Hematopoietic multipotent progenitor cell treated with erythropoietin and hydrocortisone succinate and interleukin-3 and kit ligand, for 17 days (in vitro differentiated cells): ENCODE measurements at regions not wholly inside any gene's neighbourhood (a gene's known extent, or its start where the extent isn't known, plus 50 kb on each side); places are given as distances from the start of the nearest gene placed in this dataset.

ENCODE experiments used
- DNase-seq: peaks from one replicate; pipeline ENCODE4 v3.0.0-alpha.2; 2015; ENCODE audit warnings: low spot score

DNA sequence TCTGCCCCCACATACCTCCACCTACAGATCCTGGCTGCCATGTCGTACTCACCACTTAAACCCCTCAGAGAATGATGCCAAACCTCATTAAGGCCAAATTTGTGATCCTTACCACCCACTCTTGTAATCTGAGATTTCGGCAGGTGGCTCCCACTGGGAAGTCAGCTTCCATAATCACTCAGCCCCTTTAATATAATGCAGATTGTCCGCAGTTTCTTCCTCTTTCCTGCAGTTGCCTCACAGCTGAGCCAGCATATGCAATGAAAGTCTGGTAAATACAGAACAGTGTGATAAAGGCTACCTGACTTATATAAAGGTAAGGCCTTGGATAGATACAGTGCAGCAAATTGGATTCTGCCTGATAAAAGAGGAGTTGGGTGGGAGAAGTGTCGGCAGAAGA, 515.2 kb upstream of the TENM4 start:
- no peak for DNase-seq

DNA sequence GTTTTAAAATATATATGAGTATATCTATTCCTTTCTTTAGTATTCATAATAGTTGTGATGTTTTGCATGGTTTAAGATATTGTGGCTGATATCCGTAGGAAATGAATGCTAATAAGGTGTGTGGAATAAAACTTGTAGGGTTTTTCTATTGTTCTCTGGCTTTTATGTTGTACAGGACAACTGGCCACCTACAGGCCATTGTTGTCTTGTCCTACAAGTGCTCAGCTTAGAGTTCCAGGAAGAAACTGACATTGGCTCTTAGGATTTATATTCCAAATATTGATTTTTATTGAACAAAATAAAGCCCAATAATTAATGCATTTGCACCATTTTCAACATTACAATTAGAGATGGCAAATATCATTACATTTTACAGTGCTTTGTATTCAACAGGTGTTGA, 512.8 kb upstream of the TENM4 start:
- DNase-seq: no peak

DNA sequence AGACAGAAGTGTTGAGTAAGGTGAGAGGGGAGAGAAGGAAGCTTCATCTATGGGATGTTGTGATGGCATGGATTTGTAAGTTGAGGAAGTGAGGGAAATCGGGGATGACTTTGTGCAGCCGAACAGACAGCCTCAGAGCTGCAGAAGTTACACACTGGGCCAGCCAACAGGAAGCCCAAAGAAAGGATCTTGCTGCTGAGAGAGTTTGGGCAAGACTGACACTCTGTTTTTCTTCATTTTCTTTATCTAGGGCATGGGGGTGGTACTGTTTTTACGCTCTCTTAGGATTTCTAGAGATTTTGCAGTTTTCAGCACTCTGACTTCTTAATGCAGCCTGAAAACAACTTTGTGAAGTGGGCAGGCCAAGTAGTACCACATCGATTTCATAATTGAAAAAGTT, 509.9 kb upstream of the TENM4 start:
- no peak for DNase-seq

DNA sequence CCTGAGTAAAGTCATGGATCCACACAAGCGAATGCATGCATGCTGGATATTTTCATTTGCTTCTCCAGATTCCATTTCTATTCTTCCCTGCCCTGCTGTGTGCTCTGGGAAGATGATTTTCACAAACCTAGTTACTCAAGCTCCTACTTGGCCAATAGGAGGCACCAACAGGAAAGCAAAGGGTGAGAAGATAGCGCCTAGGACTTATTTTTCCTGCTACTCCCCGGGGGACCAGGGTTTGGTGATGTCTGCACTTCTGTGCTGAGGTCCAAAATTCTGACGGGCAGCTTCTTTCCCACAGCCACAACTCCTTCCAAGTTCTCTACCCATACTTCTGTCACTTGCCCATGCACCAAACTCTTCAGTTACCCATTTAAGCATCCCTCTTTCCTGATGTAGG, 509.3 kb upstream of the TENM4 start:
- DNase-seq: no peak

DNA sequence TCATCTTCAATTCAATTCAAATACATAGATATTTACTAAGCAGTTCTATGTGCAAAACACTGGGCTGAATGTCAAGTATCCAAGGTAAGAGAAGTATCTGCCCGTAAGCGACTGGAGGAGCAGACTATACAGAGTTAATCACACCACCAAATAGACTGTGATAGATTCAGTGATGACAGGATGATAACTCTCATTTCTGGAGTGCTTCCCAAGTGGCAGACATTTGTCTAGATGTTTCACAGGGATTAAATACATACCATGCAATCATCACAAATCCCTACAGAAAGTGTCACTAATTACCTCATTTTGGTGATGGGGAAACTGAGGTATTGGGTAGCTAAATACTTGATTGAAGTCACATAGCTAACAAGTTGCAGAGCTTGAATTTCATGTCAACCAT, 508.7 kb upstream of the TENM4 start:
- no peak for DNase-seq

DNA sequence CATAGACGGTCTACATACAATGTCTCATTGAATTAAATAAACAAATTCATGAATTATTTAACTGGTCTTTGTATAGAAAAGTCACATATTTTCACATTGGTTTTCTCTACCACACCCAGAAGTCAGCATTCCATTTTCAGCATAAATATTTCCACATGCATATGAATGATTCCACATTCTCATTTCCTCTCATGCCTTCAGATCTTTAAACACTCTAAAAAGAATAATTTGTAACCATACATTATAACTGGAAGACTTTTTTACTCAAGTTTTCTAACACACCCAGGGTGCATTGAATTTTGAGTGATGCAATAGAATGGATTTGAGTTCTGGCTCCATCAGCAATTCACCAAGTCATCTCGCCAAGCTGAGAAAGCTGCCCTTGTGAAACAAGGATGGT, 501.8 kb upstream of the TENM4 start:
- no peak for DNase-seq

DNA sequence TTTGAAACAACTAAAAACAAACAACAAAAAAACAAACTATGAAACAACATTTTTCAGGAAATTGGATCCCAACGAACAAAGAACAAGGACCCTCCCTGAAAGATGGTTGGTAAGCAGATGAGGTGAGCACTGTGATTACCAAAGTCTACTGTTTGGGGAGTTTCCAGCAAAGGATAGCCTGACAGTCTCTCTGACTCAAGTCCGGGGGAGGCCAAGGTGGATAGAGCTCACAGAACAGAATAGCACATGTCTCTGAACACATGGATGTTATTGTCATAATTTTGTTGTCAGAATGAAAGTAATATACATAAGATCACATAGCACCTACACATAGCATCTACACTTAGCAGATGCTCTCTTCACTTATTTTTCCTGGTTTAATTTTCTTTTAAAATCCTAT, 501.3 kb upstream of the TENM4 start:
- DNase-seq: no peak

DNA sequence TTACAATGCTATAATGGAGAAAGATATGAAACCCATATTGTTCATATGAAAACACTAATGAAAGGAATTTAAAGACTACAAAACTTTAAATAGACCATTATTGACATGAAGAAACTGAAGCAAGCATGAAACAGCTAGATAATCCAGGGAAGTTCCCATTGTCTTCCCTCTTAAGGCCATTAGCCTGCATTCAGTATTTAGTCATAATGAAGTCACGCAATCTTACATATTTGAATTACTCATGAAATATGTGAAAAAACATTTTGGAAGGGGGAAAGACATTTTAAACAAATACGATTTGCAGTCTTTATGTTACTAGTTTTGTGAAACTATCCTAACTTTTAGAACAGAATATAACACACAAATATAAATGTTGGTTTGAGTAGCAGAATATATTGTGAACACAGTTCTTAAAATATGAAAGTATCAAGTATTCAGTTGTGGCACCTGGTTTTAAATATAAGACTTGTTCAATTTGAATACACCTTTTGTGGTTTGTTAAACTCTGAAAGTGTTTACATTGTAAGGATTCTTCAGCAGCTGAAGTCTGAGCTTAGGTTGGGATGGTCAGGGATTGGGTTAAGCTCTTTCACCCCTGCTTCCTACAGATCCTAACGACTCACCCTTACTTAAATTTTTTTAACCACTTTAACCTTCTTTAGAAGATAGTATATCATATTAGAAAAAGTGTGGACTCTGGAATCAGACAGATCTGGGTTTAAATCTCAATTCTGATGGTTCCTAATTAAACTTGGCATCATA, 500.3 kb upstream of the TENM4 start:
- no peak for DNase-seq

DNA sequence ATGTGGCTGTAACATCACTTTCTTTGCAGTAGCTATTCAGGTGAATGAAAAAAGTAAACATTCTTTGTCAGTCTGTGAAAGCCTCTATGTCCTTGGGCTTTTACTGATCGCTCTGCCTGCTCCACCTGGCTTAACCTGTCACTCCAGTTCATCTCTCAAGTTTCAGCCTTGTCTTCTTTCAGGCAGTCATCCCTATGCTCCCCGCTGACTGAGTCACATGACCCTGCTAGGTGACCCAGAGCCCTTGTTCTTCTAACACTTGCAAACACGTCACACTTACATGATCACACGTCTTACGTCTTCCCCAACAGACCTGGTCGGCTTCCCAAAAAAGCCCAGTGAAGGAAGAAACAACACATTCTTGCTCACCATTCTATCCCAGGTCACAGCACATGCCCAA, 499.3 kb upstream of the TENM4 start:
- DNase-seq: no peak

DNA sequence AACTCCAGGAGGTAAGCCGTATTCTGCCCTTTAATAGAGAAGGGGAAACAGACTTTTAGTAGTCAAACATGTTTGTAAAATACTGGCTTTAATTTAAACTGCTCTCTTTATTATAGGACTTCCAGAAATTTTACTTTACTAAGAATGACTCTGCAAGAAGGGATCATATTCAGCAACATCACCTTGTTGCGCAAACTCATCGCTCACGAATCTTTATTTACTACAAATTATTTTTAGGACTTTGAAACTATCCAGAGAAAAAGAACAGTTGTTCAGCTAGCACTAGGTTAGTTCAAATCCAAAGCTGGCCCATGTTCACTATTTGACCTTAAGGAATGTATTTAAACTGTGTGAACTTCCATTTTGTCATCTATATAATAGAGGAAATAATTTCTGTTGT, 498.3 kb upstream of the TENM4 start:
- no peak for DNase-seq

DNA sequence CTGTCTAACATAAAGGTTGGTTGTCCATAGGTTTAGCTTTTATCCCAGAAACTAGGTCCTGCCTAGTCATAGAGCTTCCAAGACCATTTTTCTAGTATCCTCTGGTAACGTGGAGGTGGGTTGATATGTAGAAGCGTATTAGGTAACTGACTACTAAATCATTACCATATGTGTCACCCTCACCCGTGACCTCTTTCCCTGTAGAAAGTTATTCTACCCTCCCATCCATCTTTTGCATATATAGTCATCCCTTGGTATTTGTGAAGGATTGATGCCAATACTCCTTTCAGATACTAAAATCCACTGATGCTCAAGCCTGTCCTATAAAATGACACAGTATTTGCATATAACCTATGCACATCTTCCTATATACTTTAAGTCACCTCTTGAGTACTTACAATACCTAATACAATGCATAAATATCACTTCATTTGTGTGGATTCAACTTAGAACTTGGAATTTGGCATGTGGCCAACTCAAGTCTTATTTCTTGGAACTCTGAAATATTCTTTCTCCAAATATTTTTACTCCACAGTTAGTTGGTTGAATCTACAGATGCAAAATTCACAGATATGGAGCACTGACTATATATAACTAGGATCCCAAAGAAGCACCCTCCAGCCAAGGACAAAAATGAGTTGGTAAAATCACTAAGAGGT, 497.0 kb upstream of the TENM4 start:
- DNase-seq: no peak

DNA sequence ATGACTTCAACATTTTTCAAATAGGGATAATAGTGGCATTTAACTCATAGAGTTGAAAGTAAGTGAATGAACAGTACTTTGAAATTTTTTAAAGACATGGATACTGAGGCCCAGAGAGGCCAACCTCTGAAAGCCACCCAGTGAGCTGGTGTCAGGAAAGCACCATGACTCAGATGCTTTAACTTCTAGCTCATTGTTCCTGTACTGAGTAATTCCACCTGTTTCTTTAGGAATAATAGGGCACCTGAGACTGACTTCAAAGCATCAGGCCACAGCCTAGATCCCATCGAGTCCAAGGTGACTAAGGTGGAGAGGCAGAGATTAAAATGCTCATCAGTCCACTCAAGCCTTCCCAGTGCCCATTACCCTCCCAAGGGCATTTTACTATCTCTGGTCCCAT, 491.8 kb upstream of the TENM4 start:
- DNase-seq: no peak

DNA sequence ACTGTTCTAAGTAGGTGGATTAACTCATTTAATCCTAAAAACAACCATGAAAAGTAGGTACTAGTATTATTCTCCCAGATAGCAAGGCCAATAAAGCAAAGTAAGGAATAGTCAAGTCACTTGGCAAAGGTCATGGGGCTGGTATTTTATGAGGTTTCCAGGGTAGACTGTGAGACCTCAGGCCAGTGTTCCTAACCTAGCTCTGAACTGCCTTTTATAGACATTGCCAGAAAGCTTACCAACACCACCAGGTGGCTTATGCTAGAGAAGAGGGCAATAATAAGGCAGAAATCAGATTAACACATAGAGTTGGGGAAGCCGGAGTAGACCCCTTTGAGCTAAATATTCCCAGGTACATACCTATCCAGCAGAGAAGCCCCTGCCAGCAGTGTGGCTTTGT, 490.9 kb upstream of the TENM4 start:
- DNase-seq: no peak

DNA sequence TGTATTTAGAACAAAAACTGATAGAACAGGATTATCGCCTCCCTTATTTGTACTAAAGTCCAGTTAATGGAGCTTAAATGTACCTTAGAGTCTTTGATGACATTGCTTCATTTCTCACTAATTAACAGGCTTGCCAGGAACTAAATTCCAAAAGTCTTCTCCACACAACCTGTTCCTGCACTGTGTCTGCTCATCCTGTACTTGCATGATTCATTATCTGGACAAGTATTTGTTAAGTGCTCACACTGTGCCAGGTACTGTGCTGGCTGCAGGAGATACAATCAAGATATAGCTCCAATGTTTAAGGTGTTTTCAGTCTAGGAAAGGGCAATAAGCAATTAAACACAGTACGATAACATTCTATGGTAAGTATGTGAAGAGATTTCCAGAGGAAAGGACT, 485.9 kb upstream of the TENM4 start:
- DNase-seq: no peak

DNA sequence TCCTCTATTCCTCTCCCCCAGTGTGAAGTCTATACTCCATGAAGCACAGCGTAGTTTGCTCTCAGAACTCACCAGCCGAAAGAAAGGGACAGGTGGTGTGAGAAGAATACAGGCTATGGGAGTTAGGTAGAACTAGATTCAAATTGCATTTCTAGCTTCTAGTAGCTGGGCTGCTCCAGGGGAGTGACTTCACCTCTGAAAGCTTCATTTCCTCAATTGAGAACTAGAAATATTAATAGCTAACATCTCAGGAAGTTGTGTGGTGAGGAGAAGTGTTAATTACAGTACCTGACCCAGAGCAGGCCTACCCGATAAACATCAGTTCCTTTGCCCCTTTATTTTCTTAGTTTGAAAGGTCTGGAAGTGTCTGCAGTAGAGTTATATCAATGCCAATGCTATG, 484.7 kb upstream of the TENM4 start:
- DNase-seq: no peak

DNA sequence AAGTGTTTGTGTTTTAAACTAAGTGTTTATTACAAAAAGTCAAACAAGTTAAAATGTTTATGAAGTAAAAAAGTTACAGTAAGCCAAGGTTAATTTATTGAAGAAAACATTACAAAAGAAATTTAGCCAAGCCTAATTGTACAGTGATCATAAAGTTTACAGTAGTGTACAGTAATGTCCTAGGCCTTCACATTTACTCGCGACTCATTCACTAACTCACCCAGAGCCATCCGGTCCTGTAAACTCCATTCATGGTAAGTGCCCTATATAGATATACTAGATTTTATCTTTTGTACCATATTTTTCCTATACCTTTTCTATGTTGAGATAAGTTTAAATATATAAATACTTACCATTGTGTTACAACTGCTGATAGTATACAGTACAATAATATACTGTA, 481.8 kb upstream of the TENM4 start:
- DNase-seq: no peak

DNA sequence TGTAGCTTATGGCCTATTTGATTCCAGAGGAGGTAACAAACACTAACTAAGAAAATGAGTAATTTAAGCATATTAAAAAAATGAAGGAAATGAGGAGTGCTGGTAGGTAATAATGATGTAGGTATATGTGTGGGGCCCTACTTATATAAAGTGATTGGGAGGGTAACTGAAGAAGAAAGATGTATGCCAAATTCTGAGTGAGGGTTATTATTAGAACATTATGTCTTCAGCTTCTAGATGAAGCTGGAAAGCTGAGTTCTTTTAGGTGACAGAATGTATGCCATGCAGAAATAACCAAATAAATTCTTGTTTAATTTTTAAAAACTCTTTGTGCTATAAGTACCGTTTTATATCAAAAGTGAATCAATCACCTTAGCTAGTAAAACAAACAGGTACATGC, 479.6 kb upstream of the TENM4 start:
- DNase-seq: no peak

DNA sequence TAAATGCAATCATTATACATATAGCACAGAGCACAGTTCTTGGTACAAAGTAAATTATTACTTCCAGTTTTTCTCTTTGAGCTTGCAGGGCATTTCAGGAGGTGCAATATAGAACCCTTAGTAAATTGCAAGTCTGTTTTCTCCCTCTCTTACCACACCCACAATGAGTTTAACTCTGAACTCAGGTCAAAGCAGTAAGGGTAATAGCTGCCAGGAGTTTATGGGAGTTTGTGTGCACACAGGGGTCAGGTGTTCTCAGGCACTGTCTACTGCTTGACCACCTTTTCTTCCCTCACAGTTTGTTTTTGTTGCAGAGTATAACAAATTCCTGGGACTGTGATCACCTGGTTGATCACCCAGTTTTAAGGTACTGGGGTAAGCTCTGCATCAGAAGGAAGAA, 478.5 kb upstream of the TENM4 start:
- no peak for DNase-seq

DNA sequence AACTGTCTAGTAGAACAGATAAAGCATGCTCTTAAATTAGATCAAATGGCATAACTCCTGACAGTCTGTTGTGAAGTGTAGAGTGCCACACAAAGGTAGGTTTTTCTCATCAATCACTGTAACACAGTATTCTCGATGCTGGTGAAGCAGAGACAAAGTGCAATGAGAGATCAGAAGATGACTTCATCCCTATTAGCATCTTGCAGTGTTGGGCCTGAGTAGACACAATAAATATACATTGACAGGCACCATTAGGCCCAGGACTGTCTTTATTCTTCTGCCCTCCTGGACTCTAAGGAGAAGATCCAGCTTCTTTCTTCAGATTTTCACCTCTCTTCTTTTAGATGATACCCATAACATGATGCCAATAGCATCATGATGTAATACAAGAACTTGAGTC, 478.0 kb upstream of the TENM4 start:
- DNase-seq: no peak

DNA sequence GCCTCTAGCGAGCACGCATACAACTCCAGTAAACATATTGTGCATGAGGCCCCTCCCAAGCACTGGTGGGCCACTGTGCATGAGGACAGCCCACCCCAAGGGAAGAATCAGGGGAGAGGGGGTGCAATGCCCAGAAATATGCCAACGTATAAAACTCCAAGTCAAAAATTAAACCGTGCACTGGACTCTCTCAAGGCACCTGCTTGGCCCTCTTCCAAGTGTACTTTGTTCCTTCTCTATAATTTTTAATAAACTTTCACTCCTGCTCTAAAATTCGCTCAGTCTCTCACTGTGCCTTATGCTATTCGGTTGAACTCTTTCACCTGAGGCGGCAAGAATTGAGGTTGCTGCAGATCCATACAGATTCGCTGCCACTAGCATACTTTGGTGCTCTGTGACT, 465.3 kb upstream of the TENM4 start:
- no peak for DNase-seq

DNA sequence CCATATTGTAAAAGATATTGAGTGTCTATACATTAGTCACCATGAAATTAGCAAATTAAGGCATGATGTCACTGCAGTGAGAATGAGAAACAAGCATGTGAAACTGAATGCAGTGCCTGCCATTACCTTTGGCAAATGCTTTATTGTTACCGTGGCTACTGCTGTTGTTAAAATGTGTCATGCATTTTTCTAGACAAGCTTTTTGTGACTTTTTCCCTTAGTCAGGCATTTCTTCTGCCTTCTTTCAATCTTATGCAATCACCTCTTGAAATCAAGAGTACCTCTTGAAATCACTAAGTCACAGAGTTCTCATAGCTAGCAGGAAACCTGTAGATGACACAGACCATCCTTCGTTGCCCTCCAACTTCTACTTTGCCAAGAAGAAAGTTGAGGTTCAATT, 461.7 kb upstream of the TENM4 start:
- DNase-seq: no peak

DNA sequence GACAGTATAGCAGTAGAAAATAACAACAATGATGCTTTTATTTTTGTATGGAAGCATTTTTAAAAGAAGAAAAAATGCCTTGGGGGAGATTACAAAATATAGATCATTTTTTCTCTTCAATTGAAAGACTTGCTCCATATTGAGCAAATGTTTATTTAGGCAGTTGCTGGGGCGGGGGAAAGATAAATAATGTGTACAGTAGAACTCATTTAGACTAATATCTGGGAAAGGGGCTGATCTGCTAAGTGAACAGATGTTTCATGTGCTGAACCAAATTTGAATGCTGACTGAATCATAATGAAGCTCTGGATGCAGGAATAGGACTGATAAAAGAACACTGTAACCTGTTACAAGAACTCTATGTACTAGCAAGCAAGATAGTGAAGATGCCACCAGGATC, 457.1 kb upstream of the TENM4 start:
- no peak for DNase-seq

DNA sequence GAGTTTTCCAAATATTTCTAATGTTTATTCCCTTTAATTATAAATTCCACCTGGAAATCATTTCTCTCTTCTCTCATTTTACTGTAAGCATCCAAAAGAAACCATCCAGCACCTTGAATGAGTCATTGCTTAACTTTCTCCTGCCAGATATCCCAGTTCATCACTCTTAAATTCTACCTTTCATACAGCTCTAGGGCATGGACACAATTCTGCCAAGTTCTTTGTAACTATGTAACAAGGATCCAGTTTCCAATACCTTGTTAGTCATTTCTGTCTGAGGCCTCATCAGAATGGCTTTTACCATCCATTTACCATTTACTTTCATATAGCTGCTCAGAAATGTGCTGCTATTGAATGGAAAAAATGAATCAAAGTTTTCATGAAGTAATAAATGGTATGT, 455.4 kb upstream of the TENM4 start:
- DNase-seq: no peak

DNA sequence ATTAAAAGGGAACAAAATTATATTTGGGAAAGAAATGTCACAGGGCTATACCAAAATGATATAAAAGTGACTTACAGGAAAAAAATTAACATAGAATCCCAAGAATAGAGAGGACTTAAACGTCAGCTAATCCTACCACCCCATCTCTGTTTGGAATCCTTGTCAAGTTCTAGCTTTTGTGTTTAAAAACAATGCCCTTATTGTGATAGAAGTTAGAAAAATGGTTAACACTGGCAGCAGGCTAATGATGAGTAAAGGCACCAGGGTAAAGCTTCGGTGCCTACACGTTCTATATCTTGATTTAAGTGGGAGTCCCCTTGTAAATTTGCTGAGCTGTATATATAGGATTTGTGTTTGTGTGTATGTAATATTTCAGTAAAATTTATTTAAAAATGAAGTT, 453.3 kb upstream of the TENM4 start:
- no peak for DNase-seq
